MM.1S (cell line): ENCODE measurements at regions not wholly inside any gene's neighbourhood (a gene's known extent, or its start where the extent isn't known, plus 50 kb on each side); places are given as distances from the start of the nearest gene placed in this dataset.

Experiments used
- EZH2 ChIP-seq: fragments of 300-600 bp; sonication (generic); optimal IDR thresholded peaks from 2 replicates; pipeline ENCODE3; 2017; ENCODE audit warnings: low read depth, mild to moderate bottlenecking, antibody characterized with exemption, low read length, mixed read lengths
- EZH2phosphoT487 ChIP-seq: fragments of 300-600 bp; sonication (generic); IDR thresholded peaks from 2 replicates; pipeline ENCODE4 v1.6.1; 2018; ENCODE audit warnings: antibody characterized with exemption, low read length
- TF ChIP-seq, protein P1 (sequence below): fragments of 300-600 bp; sonication (generic); IDR thresholded peaks from 2 replicates; pipeline ENCODE4 v1.5.1; 2016; ENCODE audit warnings: antibody characterized with exemption, low read length, mixed read lengths

DNA sequence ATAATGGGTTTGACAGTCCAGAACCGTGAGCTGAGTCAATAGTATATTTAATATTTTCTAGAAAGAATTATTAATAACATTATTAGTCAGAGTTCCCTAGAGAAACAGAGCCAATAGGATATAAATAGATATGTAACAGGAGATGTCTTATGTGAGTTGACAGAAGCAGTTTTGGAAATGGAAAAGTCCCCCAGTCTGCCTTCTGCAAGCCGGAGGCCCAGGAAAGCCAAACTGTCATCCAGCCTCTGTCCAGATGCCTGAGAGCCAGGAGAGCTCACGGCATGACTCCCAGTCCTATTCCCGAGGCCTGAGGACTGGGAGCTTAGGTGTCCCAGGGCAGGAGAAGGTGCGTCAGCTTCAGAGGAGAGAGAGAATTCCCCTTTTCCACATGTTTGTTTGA lies 286.4 kb upstream of the ADARB2 start:
- TF ChIP-seq, protein P1, sequence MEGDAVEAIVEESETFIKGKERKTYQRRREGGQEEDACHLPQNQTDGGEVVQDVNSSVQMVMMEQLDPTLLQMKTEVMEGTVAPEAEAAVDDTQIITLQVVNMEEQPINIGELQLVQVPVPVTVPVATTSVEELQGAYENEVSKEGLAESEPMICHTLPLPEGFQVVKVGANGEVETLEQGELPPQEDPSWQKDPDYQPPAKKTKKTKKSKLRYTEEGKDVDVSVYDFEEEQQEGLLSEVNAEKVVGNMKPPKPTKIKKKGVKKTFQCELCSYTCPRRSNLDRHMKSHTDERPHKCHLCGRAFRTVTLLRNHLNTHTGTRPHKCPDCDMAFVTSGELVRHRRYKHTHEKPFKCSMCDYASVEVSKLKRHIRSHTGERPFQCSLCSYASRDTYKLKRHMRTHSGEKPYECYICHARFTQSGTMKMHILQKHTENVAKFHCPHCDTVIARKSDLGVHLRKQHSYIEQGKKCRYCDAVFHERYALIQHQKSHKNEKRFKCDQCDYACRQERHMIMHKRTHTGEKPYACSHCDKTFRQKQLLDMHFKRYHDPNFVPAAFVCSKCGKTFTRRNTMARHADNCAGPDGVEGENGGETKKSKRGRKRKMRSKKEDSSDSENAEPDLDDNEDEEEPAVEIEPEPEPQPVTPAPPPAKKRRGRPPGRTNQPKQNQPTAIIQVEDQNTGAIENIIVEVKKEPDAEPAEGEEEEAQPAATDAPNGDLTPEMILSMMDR = no peak
- no peak for TF ChIP-seq EZH2phosphoT487
- TF ChIP-seq EZH2 = no peak
